ENCODE measurements at regions not wholly inside any gene's neighbourhood (a gene's known extent, or its start where the extent isn't known, plus 50 kb on each side); places are given as distances from the start of the nearest gene placed in this dataset.

DNA sequence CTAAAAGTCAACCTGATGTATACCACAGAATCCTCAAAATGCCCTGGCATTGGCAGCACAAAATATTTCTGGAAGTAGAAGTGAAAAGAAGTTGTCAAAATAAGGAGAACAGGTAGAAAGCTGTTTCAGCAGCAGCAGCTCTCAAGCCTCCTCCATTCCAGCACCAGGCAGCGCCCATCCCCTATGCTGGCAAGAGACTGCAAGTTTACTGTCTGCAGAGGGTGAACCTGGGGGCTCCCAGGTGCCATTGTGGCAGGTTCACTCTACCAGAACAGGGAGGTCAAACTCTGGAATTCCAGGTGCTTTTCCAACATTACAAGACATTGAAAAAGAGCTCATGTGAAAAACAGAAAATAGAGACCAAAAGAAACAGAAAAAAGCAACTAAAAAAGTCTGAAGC is 128.8 kb upstream of the CTTNBP2NL start:
- H3K4me1 ChIP-seq (replicated peaks), result peaks cover 18% of the 10 kb centered on the region
- H3K27ac ChIP-seq, result no peak overlapping the region
- no peaks in the 10 kb centered on the region for H3K9me3 ChIP-seq
- H3K27me3 ChIP-seq (replicated peaks; ENCODE audit: insufficient read depth), result no peaks in the 10 kb centered on the region
- H3K36me3 ChIP-seq, result no peaks in the 10 kb centered on the region
- TF ChIP-seq POLR2A (IDR thresholded peaks at IDR 0.05), result no peak
- TF ChIP-seq, protein P1, sequence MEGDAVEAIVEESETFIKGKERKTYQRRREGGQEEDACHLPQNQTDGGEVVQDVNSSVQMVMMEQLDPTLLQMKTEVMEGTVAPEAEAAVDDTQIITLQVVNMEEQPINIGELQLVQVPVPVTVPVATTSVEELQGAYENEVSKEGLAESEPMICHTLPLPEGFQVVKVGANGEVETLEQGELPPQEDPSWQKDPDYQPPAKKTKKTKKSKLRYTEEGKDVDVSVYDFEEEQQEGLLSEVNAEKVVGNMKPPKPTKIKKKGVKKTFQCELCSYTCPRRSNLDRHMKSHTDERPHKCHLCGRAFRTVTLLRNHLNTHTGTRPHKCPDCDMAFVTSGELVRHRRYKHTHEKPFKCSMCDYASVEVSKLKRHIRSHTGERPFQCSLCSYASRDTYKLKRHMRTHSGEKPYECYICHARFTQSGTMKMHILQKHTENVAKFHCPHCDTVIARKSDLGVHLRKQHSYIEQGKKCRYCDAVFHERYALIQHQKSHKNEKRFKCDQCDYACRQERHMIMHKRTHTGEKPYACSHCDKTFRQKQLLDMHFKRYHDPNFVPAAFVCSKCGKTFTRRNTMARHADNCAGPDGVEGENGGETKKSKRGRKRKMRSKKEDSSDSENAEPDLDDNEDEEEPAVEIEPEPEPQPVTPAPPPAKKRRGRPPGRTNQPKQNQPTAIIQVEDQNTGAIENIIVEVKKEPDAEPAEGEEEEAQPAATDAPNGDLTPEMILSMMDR (IDR thresholded peaks at IDR 0.05), result no peak
- TF ChIP-seq POLR2AphosphoS5 (IDR thresholded peaks at IDR 0.05), result no peak
- intact Hi-C loops (cut with DNase I), result no loop called here
- no peak for DNase-seq (ENCODE audit: low spot score)
- no peak overlapping the region for H3K4me3 ChIP-seq
- WGBS, result 90% methylated on average over 1 of the region's 1 CpG

DNA sequence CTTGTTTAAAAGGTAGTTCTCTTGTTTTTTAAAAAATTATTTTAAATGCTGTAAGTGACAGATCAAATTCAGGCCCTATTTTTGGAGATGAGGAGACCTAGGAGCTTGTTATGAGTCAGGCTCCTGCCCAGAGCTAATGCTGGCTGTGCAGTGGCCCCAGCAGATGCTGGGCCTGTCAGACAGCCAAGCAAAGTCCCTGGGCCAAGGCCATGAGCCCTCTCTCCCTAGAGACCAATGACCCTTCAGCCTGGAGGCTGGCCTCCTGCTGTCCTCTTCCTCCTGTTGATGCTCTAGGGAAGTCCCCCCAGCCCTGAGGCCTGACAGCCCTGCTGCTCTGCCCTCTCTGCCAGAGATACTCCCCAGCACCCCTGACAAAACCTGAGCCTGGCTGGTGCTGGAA is 128.1 kb upstream of the CTTNBP2NL start:
- intact Hi-C loops (cut with DNase I), result no loop called here
- no peak for DNase-seq (ENCODE audit: low spot score)
- TF ChIP-seq, protein P1 (IDR thresholded peaks at IDR 0.05), result no peak
- TF ChIP-seq POLR2AphosphoS5 (IDR thresholded peaks at IDR 0.05) (no peak), POLR2A (IDR thresholded peaks at IDR 0.05) (no peak)
- no peak overlapping the region for H3K4me3 ChIP-seq
- H3K27ac ChIP-seq, result no peak overlapping the region
- H3K36me3 ChIP-seq, result no peaks in the 10 kb centered on the region
- no peaks in the 10 kb centered on the region for H3K27me3 ChIP-seq (replicated peaks; ENCODE audit: insufficient read depth)
- no peaks in the 10 kb centered on the region for H3K9me3 ChIP-seq
- H3K4me1 ChIP-seq (replicated peaks), result peaks cover 18% of the 10 kb centered on the region

DNA sequence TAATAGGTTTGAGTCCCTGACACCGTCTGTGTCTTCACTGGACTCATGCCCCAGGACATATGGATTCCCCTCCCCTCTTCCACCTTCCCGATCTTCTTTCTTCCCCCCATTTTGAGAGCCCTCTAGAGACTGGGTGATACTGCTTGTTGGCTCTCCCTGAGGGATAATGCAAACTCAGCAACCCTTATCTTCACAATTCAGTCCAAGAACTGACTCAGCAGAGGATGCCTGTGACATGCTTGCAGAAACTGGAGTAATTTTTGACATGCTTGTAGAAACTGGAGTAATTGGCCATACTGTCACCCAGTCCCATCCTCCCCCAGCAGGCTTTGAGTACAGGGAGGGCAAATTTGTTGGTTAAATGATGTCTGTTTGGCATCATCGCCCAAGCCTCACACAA is 127.6 kb upstream of the CTTNBP2NL start:
- WGBS, result 68% methylated on average over 3 of the region's 3 CpGs
- no peaks in the 10 kb centered on the region for H3K27me3 ChIP-seq (replicated peaks; ENCODE audit: insufficient read depth)
- intact Hi-C loops (cut with DNase I), result no loop called here
- TF ChIP-seq, protein P1 (IDR thresholded peaks at IDR 0.05), result no peak
- TF ChIP-seq POLR2AphosphoS5 (IDR thresholded peaks at IDR 0.05) (no peak), POLR2A (IDR thresholded peaks at IDR 0.05) (no peak)
- no peak for DNase-seq (ENCODE audit: low spot score)
- H3K4me3 ChIP-seq, result no peak overlapping the region
- no peaks in the 10 kb centered on the region for H3K9me3 ChIP-seq
- peaks cover 18% of the 10 kb centered on the region for H3K4me1 ChIP-seq (replicated peaks)
- H3K36me3 ChIP-seq, result no peaks in the 10 kb centered on the region
- no peak overlapping the region for H3K27ac ChIP-seq

- Histone ChIP-seq H3K27me3 (replicated peaks; ENCODE audit: insufficient read depth) (no peaks in the 10 kb centered on the region), H3K4me1 (replicated peaks) (peaks cover 5% of the 10 kb centered on the region), H3K36me3 (no peaks in the 10 kb centered on the region), H3K4me3 (no peak overlapping the region), H3K9me3 (no peaks in the 10 kb centered on the region), H3K27ac (no peak overlapping the region)
- 87% methylated on average over 3 of the region's 3 CpGs for WGBS
- intact Hi-C loops (cut with DNase I), result no loop called here
- TF ChIP-seq POLR2A (IDR thresholded peaks at IDR 0.05), result no peak
- TF ChIP-seq, protein P1 (IDR thresholded peaks at IDR 0.05), result no peak
- no peak for TF ChIP-seq POLR2AphosphoS5 (IDR thresholded peaks at IDR 0.05)
- no peak for DNase-seq (ENCODE audit: low spot score)
Measured at GRCh38 chr1:112271270-112271669, 124.7 kb upstream of the CTTNBP2NL start.

- Histone ChIP-seq H3K27me3 (replicated peaks; ENCODE audit: insufficient read depth) (no peaks in the 10 kb centered on the region), H3K27ac (no peak overlapping the region), H3K9me3 (no peaks in the 10 kb centered on the region), H3K4me3 (no peak overlapping the region), H3K36me3 (no peaks in the 10 kb centered on the region), H3K4me1 (replicated peaks) (peaks cover 5% of the 10 kb centered on the region)
- TF ChIP-seq POLR2AphosphoS5 (IDR thresholded peaks at IDR 0.05) (no peak), POLR2A (IDR thresholded peaks at IDR 0.05) (no peak)
- TF ChIP-seq, protein P1 (IDR thresholded peaks at IDR 0.05), result no peak
- intact Hi-C loops (cut with DNase I), result no loop called here
- DNase-seq (ENCODE audit: low spot score), result no peak
- WGBS, result 37% methylated on average over 6 of the region's 6 CpGs
Measured at GRCh38 chr1:112272101-112272772, 123.8 kb upstream of the CTTNBP2NL start.

Data from prostate gland (tissue), 2 donors.